IMR-90 (cell line): ENCODE measurements at regions not wholly inside any gene's neighbourhood (a gene's known extent, or its start where the extent isn't known, plus 50 kb on each side); places are given as distances from the start of the nearest gene placed in this dataset.

Source experiments
- ATAC-seq: fragments of 200-7000 bp; cut with Tn5 transposase; 2 replicates; pipeline ENCODE4 v1.9.1; 2020; ENCODE audit warnings: low read depth, mild to moderate bottlenecking, moderate library complexity
- BruUV-seq: library from RNA; stranded (reverse); fragments of 400-500 nt; replicated peaks from 2 replicates; lab custom pipeline; 2021; lab: Mats Ljungman, UMichigan
- CTCF ChIA-PET: fragments of 300-600 bp; formaldehyde crosslinking; extraction: SDS; loops from one replicate; lab custom pipeline; 2021; ENCODE audit warnings: antibody characterized with exemption; lab: Yijun Ruan, JAX
- POLR2A ChIA-PET: fragments of 300-600 bp; sonication (Branson Sonifier 250); formaldehyde crosslinking; loops from one replicate; lab custom pipeline; 2022; ENCODE audit warnings: antibody characterized with exemption; ENCODE audit not compliant: unreplicated experiment; lab: Charles Lee
- DNase-seq: peaks from one replicate; pipeline ENCODE4 v3.0.0; 2013
- H2AFZ ChIP-seq: replicated peaks from 2 replicates; pipeline ENCODE3; 2013; ENCODE audit warnings: low read length, mild to moderate bottlenecking; ENCODE audit not compliant: poor library complexity
- H2AK5ac ChIP-seq: 2 replicates; pipeline ENCODE4 v1.6.1; 2013; ENCODE audit warnings: low read depth, low read length, inconsistent platforms
- H2AK9ac ChIP-seq: replicated peaks from 2 replicates; pipeline ENCODE3; 2013; ENCODE audit warnings: mild to moderate bottlenecking, low read depth, low read length, moderate library complexity; ENCODE audit not compliant: poor library complexity
- H2BK120ac ChIP-seq: 2 replicates; pipeline ENCODE4 v1.6.1; 2013; ENCODE audit warnings: low read depth, low read length, inconsistent platforms
- H2BK15ac ChIP-seq: 3 replicates; pipeline ENCODE4 v1.6.1; 2013; ENCODE audit warnings: low read depth, low read length, inconsistent platforms
- H2BK20ac ChIP-seq: 2 replicates; pipeline ENCODE4 v1.6.1; 2013; ENCODE audit warnings: low read depth, mild to moderate bottlenecking, inconsistent platforms, low read length, moderate library complexity
- H2BK5ac ChIP-seq: 2 replicates; pipeline ENCODE4 v1.6.1; 2013; ENCODE audit warnings: mild to moderate bottlenecking, low read depth, low read length, inconsistent platforms; ENCODE audit not compliant: poor library complexity, severe bottlenecking
- H3K14ac ChIP-seq: replicated peaks from 2 replicates; pipeline ENCODE4 v1.6.1; 2013; ENCODE audit warnings: low read depth, low read length, inconsistent platforms
- H3K18ac ChIP-seq: 2 replicates; pipeline ENCODE4 v1.6.1; 2013; ENCODE audit warnings: low read depth, low read length, control low read depth
- H3K23ac ChIP-seq: 2 replicates; pipeline ENCODE4 v1.6.1; 2013; ENCODE audit warnings: low read depth, low read length, inconsistent platforms
- H3K27ac ChIP-seq: 2 replicates; pipeline ENCODE4 v1.5.1; 2013; ENCODE audit warnings: mild to moderate bottlenecking, control low read depth, low read length; ENCODE audit not compliant: insufficient read depth
- H3K27me3 ChIP-seq: 2 replicates; pipeline ENCODE4 v1.6.1; 2013; ENCODE audit warnings: low read length; ENCODE audit not compliant: control insufficient read depth, insufficient read depth
- H3K36me3 ChIP-seq: 2 replicates; pipeline ENCODE4 v1.6.1; 2013; ENCODE audit warnings: low read length, mixed read lengths; ENCODE audit not compliant: control insufficient read depth, insufficient read depth
- H3K4ac ChIP-seq: 2 replicates; pipeline ENCODE4 v1.6.1; 2013; ENCODE audit warnings: low read depth, low read length, inconsistent platforms
- H3K4me1 ChIP-seq: 2 replicates; pipeline ENCODE4 v1.6.1; 2013; ENCODE audit warnings: low read length, mixed read lengths; ENCODE audit not compliant: control insufficient read depth, insufficient read depth
- H3K4me2 ChIP-seq: 2 replicates; pipeline ENCODE4 v1.6.1; 2013; ENCODE audit warnings: low read depth, mild to moderate bottlenecking, control low read depth, low read length, moderate library complexity
- H3K4me3 ChIP-seq: 2 replicates; pipeline ENCODE4 v1.5.1; 2013; ENCODE audit warnings: low read depth, mild to moderate bottlenecking, control low read depth, low read length, moderate library complexity; ENCODE audit not compliant: insufficient read depth
- H3K56ac ChIP-seq: 2 replicates; pipeline ENCODE4 v1.6.1; 2013; ENCODE audit warnings: low read length, inconsistent platforms; ENCODE audit not compliant: insufficient read depth; ENCODE audit errors: extremely low read depth
- H3K79me1 ChIP-seq, 2 experiments: 2 replicates each; pipeline ENCODE4 v1.6.1; 2013; ENCODE audit warnings: low read length in 2 of 2, inconsistent platforms in 1 of 2, low read depth in 1 of 2
- H3K9ac ChIP-seq: 2 replicates; pipeline ENCODE4 v1.6.1; 2013; ENCODE audit warnings: low read depth, low read length, control low read depth
- H3K9me1 ChIP-seq: 2 replicates; pipeline ENCODE4 v1.6.1; 2013; ENCODE audit warnings: low read length, inconsistent platforms; ENCODE audit not compliant: insufficient read depth
- H3K9me3 ChIP-seq: 2 replicates; pipeline ENCODE4 v1.6.1; 2013; ENCODE audit warnings: low read length; ENCODE audit not compliant: control insufficient read depth, insufficient read depth
- H4K20me1 ChIP-seq: 2 replicates; pipeline ENCODE4 v1.6.1; 2013; ENCODE audit warnings: low read length, inconsistent platforms; ENCODE audit not compliant: insufficient read depth
- H4K5ac ChIP-seq: 2 replicates; pipeline ENCODE4 v1.6.1; 2013; ENCODE audit warnings: mild to moderate bottlenecking, low read depth, low read length, control low read depth
- H4K8ac ChIP-seq, 2 experiments: 2 replicates each; pipeline ENCODE4 v1.6.1; 2013; ENCODE audit warnings: low read depth in 2 of 2, low read length in 2 of 2, control low read depth in 1 of 2, inconsistent platforms in 1 of 2
- H4K91ac ChIP-seq: 2 replicates; pipeline ENCODE4 v1.6.1; 2013; ENCODE audit warnings: low read depth, low read length, inconsistent platforms; ENCODE audit not compliant: insufficient read depth
- MAFK ChIP-seq: IDR thresholded peaks from 2 replicates; pipeline ENCODE4 v1.6.1; 2012; ENCODE audit warnings: low read depth, low read length, improper control_type of control experiment
- WGBS, 2 experiments: methylation state at CpG; one replicate each; pipeline versions ENCODE4 v1.1.5 to v1.1.7; 2013; ENCODE audit warnings: missing lambda C conversion rate in 2 of 2; ENCODE audit not compliant: insufficient read length in 1 of 2; ENCODE audit errors: extremely low coverage in 2 of 2; 5-methylcytosine and 5-hydroxymethylcytosine counted together
- dilution Hi-C: fragments of 300-500 bp; cut with HindIII; formaldehyde crosslinking; loops from one replicate; pipeline ENCODE4 v1.14.3; 2018; ENCODE audit warnings: low sequenced_read_pairs; ENCODE audit not compliant: unreplicated experiment
- in situ Hi-C: fragments of 300-500 bp; cut with MboI; formaldehyde crosslinking; loops from 3 replicates; pipeline ENCODE4 v1.14.3; 2019; ENCODE audit warnings: low sequenced_read_pairs, inconsistent platforms, mixed read lengths
- intact Hi-C: fragments of 100-400 bp; cut with micrococcal nuclease; formaldehyde crosslinking; loops from 2 replicates; pipeline ENCODE4 v1.10.0; 2022

GRCh38 chrX:85570496-85570895, 191.0 kb upstream of the POF1B start:
- H3K18ac ChIP-seq: no peak overlapping the region
- no peak overlapping the region for H3K23ac ChIP-seq
- H2BK20ac ChIP-seq: no peak overlapping the region
- no TSS peak for BruUV-seq
- H3K4me3 ChIP-seq: no peak overlapping the region
- H3K4me1 ChIP-seq: no peaks in the 10 kb centered on the region
- H2BK15ac ChIP-seq: no peak overlapping the region
- DNase-seq (no peak), ATAC-seq (no peak)
- H3K4ac ChIP-seq: no peak overlapping the region
- CTCF ChIA-PET: no interaction called here
- dilution Hi-C loops: no loop called here
- no peak overlapping the region for H3K14ac ChIP-seq
- H2AFZ ChIP-seq: no peak overlapping the region
- H4K20me1 ChIP-seq: no peaks in the 10 kb centered on the region
- intact Hi-C loops: no loop called here
- H4K5ac ChIP-seq: no peak overlapping the region
- no peaks in the 10 kb centered on the region for H3K9me1 ChIP-seq
- H2AK5ac ChIP-seq: no peak overlapping the region
- H3K9me3 ChIP-seq: no peaks in the 10 kb centered on the region
- H2AK9ac ChIP-seq: no peak overlapping the region
- H3K4me2 ChIP-seq: no peak overlapping the region
- in situ Hi-C loops: no loop called here
- H2BK120ac ChIP-seq: no peak overlapping the region
- no CpG with 5 or more reads among the region's 1 CpG for WGBS, 2 experiments
- H2BK5ac ChIP-seq: no peak overlapping the region
- H3K79me1 ChIP-seq: no peaks in the 10 kb centered on the region
- TF ChIP-seq MAFK: no peak
- no peak overlapping the region for H3K9ac ChIP-seq
- POLR2A ChIA-PET: no interaction called here
- H3K27ac ChIP-seq: no peak overlapping the region
- no peaks in the 10 kb centered on the region for H3K36me3 ChIP-seq
- no peak overlapping the region for H4K91ac ChIP-seq
- H4K8ac ChIP-seq: no peak overlapping the region
- no peak overlapping the region for H3K56ac ChIP-seq
- no peaks in the 10 kb centered on the region for H3K27me3 ChIP-seq
